ENCODE measurements at regions not wholly inside any gene's neighbourhood (a gene's known extent, or its start where the extent isn't known, plus 50 kb on each side); places are given as distances from the start of the nearest gene placed in this dataset.
A peak's percentile ranks its signal among the peaks of the same experiment; 100 is the strongest.

DNA sequence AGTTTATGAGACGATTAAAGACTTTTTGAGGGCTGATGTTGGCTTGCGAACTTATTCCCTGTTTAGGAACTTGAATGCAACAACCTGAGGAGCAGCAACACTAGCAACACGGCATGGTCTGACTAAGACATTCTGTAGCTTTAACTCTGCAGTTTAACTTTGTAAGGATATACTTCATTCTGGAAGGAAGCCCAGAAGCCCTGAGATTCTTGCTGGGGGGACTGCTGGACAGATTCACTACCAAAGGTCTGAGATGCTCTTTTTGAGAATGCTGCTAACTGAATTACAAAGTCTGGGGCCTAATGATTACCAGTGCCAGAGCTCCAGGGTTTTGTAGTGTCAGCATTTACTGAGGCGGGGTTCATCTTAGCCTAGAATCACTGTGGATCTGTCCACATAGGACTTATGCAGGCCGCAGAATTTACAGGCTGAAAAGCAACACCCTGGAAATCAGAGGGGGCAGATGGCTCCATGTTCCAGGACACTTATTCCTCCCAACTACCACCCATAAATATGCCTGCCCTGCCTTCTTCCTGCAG, 537.1 kb upstream of the CDH18 start:
- no peaks in the 10 kb centered on the region for H3K4me1 ChIP-seq (ENCODE audit: low read depth)
- TF ChIP-seq, protein P1, sequence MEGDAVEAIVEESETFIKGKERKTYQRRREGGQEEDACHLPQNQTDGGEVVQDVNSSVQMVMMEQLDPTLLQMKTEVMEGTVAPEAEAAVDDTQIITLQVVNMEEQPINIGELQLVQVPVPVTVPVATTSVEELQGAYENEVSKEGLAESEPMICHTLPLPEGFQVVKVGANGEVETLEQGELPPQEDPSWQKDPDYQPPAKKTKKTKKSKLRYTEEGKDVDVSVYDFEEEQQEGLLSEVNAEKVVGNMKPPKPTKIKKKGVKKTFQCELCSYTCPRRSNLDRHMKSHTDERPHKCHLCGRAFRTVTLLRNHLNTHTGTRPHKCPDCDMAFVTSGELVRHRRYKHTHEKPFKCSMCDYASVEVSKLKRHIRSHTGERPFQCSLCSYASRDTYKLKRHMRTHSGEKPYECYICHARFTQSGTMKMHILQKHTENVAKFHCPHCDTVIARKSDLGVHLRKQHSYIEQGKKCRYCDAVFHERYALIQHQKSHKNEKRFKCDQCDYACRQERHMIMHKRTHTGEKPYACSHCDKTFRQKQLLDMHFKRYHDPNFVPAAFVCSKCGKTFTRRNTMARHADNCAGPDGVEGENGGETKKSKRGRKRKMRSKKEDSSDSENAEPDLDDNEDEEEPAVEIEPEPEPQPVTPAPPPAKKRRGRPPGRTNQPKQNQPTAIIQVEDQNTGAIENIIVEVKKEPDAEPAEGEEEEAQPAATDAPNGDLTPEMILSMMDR (IDR thresholded peaks at IDR 0.05; ENCODE audit: low read depth, low read length): no peak
- no peak overlapping the region for H3K4me3 ChIP-seq
- no peaks in the 10 kb centered on the region for H3K27me3 ChIP-seq
- no peaks in the 10 kb centered on the region for H3K9me3 ChIP-seq (ENCODE audit: low read depth)
- H3K36me3 ChIP-seq: no peaks in the 10 kb centered on the region
- peak in 1 of 2 donors; percentile 45 for DNase-seq (ENCODE audit: low read depth in 1 of 2, low spot score in 1 of 2)
- H3K27ac ChIP-seq: no peak overlapping the region

DNA sequence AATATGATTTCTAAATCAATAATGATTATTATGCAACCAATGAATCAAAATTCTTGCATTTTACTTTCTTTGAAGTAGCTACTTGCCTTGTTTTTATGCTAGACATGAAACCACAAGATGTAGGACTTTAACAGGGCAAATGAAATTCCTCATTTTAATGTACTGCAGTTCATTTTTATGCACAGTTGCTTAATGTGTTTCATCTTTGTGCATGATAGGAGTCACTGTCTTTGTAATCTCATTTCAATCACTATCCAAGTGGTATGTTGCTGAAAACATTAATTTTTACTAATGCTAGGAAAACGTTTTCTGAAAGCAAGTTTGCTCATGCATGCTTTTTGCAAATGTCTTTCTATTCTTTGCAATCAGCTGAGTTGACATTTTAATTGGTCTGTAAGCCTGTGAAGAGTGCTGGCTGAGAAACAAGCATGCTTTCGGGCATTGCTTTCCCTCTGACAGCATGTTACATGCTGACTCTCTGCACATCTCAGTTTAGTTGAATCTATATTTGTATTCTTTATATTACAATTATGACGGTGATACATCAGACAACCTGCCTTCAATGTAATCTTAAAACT, 535.0 kb upstream of the CDH18 start:
- Histone ChIP-seq H3K4me3 (no peak overlapping the region), H3K27me3 (no peaks in the 10 kb centered on the region), H3K27ac (no peak overlapping the region), H3K36me3 (no peaks in the 10 kb centered on the region), H3K9me3 (ENCODE audit: low read depth) (no peaks in the 10 kb centered on the region), H3K4me1 (ENCODE audit: low read depth) (no peaks in the 10 kb centered on the region)
- TF ChIP-seq, protein P1 (IDR thresholded peaks at IDR 0.05; ENCODE audit: low read depth, low read length): no peak
- DNase-seq (ENCODE audit: low read depth in 1 of 2, low spot score in 1 of 2): no peak

- no peaks in the 10 kb centered on the region for H3K4me1 ChIP-seq (ENCODE audit: low read depth)
- H3K4me3 ChIP-seq: no peak overlapping the region
- H3K36me3 ChIP-seq: no peaks in the 10 kb centered on the region
- TF ChIP-seq, protein P1 (IDR thresholded peaks at IDR 0.05; ENCODE audit: low read depth, low read length): no peak
- no peak for DNase-seq (ENCODE audit: low read depth in 1 of 2, low spot score in 1 of 2)
- no peaks in the 10 kb centered on the region for H3K27me3 ChIP-seq
- no peak overlapping the region for H3K27ac ChIP-seq
- no peaks in the 10 kb centered on the region for H3K9me3 ChIP-seq (ENCODE audit: low read depth)
These were observed 527.6 kb upstream of the CDH18 start for GRCh38 chr5:20515606-20516005.

GRCh38 chr5:20514145-20514544, 526.1 kb upstream of the CDH18 start:
- Histone ChIP-seq H3K4me3 (no peak overlapping the region), H3K4me1 (ENCODE audit: low read depth) (no peaks in the 10 kb centered on the region), H3K27me3 (no peaks in the 10 kb centered on the region), H3K9me3 (ENCODE audit: low read depth) (no peaks in the 10 kb centered on the region), H3K27ac (no peak overlapping the region), H3K36me3 (no peaks in the 10 kb centered on the region)
- DNase-seq (ENCODE audit: low read depth in 1 of 2, low spot score in 1 of 2): no peak
- TF ChIP-seq, protein P1 (IDR thresholded peaks at IDR 0.05; ENCODE audit: low read depth, low read length): no peak

DNA sequence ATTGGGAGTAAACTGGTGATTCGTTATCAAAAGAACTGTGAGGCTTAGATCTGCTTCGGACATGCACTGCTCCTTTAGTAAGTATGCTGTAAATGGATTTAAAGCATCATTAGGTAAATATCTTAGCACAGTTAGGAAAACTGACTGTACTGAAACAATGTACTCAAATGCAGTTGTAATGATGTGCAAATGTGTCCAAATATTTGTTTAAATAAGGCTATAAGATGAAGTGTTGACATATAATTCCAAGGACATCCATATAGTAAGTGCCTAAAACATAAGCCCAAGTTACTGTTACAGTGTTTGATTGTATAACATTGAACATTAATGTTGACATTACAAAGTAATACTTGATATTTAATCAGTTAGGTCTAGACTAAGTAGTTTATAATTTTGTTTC, 512.5 kb upstream of the CDH18 start:
- DNase-seq (ENCODE audit: low read depth in 1 of 2, low spot score in 1 of 2): no peak
- no peak overlapping the region for H3K4me3 ChIP-seq
- no peaks in the 10 kb centered on the region for H3K27me3 ChIP-seq
- no peaks in the 10 kb centered on the region for H3K36me3 ChIP-seq
- TF ChIP-seq, protein P1 (IDR thresholded peaks at IDR 0.05; ENCODE audit: low read depth, low read length): no peak
- no peak overlapping the region for H3K27ac ChIP-seq
- H3K4me1 ChIP-seq (ENCODE audit: low read depth): no peaks in the 10 kb centered on the region
- no peaks in the 10 kb centered on the region for H3K9me3 ChIP-seq (ENCODE audit: low read depth)

Data from cardiac muscle cell (in vitro differentiated cells and primary cell).